Large intestine (tissue), 3 donors: ENCODE measurements at regions not wholly inside any gene's neighbourhood (a gene's known extent, or its start where the extent isn't known, plus 50 kb on each side); places are given as distances from the start of the nearest gene placed in this dataset.

Experiments
- DNase-seq, 2 donors: peaks; one replicate each; pipeline versions ENCODE4 v3.0.0 to v3.0.0-alpha.2; 2013
- H3K27ac ChIP-seq: one replicate; pipeline ENCODE4 v1.5.1; 2013; ENCODE audit warnings: low read length
- H3K27me3 ChIP-seq: 2 replicates; pipeline ENCODE4 v1.6.1; 2013; ENCODE audit warnings: low read length; ENCODE audit not compliant: control insufficient read depth, insufficient read depth
- H3K36me3 ChIP-seq: 2 replicates; pipeline ENCODE4 v1.6.1; 2013; ENCODE audit warnings: low read length; ENCODE audit not compliant: control insufficient read depth, insufficient read depth
- H3K4me1 ChIP-seq: one replicate; pipeline ENCODE4 v1.6.1; 2013; ENCODE audit warnings: low read length; ENCODE audit not compliant: control insufficient read depth, insufficient read depth
- H3K4me3 ChIP-seq: one replicate; pipeline ENCODE4 v1.5.1; 2013; ENCODE audit warnings: low read length
- H3K9me3 ChIP-seq: one replicate; pipeline ENCODE4 v1.6.1; 2013; ENCODE audit warnings: mild to moderate bottlenecking, low read depth, low read length, moderate library complexity; ENCODE audit not compliant: control insufficient read depth
- WGBS: methylation state at CpG from one replicate; pipeline ENCODE4 v1.1.5; 2013; ENCODE audit warnings: low lambda C conversion rate; ENCODE audit not compliant: insufficient coverage; 5-methylcytosine and 5-hydroxymethylcytosine counted together

GRCh38 chr14:73788317-73788598 is 63.4 kb upstream of the PTGR2 start:
- Histone ChIP-seq H3K27me3 (no peaks in the 10 kb centered on the region), H3K27ac (peak overlapping the region; percentile 97), H3K9me3 (no peaks in the 10 kb centered on the region), H3K36me3 (no peaks in the 10 kb centered on the region), H3K4me3 (no peak overlapping the region), H3K4me1 (peaks cover 59% of the 10 kb centered on the region)
- WGBS, result no CpG with 5 or more reads among the region's 4 CpGs
- DNase-seq, result no peak

- peak in 1 of 2 donors; percentile 67 for DNase-seq
- H3K9me3 ChIP-seq, result no peaks in the 10 kb centered on the region
- peaks cover 64% of the 10 kb centered on the region for H3K4me1 ChIP-seq
- peak overlapping the region; percentile 70 for H3K4me3 ChIP-seq
- WGBS, result 0% methylated on average over 4 of the region's 17 CpGs
- H3K27ac ChIP-seq, result peak overlapping the region; percentile 97
- no peaks in the 10 kb centered on the region for H3K36me3 ChIP-seq
- H3K27me3 ChIP-seq, result no peaks in the 10 kb centered on the region
Observed at GRCh38 chr14:73787486-73788316, 63.9 kb upstream of the PTGR2 start.

GRCh38 chr14:73786636-73787485 is 64.8 kb upstream of the PTGR2 start:
- H3K9me3 ChIP-seq, result no peaks in the 10 kb centered on the region
- H3K4me1 ChIP-seq, result peaks cover 67% of the 10 kb centered on the region
- no peaks in the 10 kb centered on the region for H3K27me3 ChIP-seq
- H3K36me3 ChIP-seq, result no peaks in the 10 kb centered on the region
- peak in 1 of 2 donors; percentile 80 for DNase-seq
- WGBS, result no CpG with 5 or more reads among the region's 105 CpGs
- H3K27ac ChIP-seq, result peak overlapping the region; percentile 97
- H3K4me3 ChIP-seq, result peak overlapping the region; percentile 70

GRCh38 chr14:73785834-73786635 is 65.6 kb upstream of the PTGR2 start:
- DNase-seq, result peak; percentile 75 to 88
- H3K4me3 ChIP-seq, result peak overlapping the region; percentile 70
- no peaks in the 10 kb centered on the region for H3K9me3 ChIP-seq
- no peaks in the 10 kb centered on the region for H3K36me3 ChIP-seq
- H3K4me1 ChIP-seq, result peaks cover 62% of the 10 kb centered on the region
- WGBS, result no CpG with 5 or more reads among the region's 35 CpGs
- H3K27me3 ChIP-seq, result no peaks in the 10 kb centered on the region
- H3K27ac ChIP-seq, result peak overlapping the region; percentile 96

GRCh38 chr14:73785336-73785833 is 66.2 kb upstream of the PTGR2 start:
- peak overlapping the region; percentile 70 for H3K4me3 ChIP-seq
- peak; percentile 60 to 80 for DNase-seq
- no peaks in the 10 kb centered on the region for H3K27me3 ChIP-seq
- peak overlapping the region; percentile 96 for H3K27ac ChIP-seq
- H3K9me3 ChIP-seq, result no peaks in the 10 kb centered on the region
- no peaks in the 10 kb centered on the region for H3K36me3 ChIP-seq
- H3K4me1 ChIP-seq, result peaks cover 56% of the 10 kb centered on the region
- no CpG with 5 or more reads among the region's 8 CpGs for WGBS

GRCh38 chr14:73784988-73785313 is 66.7 kb upstream of the PTGR2 start:
- peak overlapping the region; percentile 96 for H3K27ac ChIP-seq
- H3K4me1 ChIP-seq, result peaks cover 52% of the 10 kb centered on the region
- no peaks in the 10 kb centered on the region for H3K27me3 ChIP-seq
- no peaks in the 10 kb centered on the region for H3K9me3 ChIP-seq
- H3K4me3 ChIP-seq, result no peak overlapping the region
- 53% methylated on average over 2 of the region's 4 CpGs for WGBS
- no peak for DNase-seq
- H3K36me3 ChIP-seq, result no peaks in the 10 kb centered on the region

GRCh38 chr14:73784181-73784987 is 67.2 kb upstream of the PTGR2 start:
- Histone ChIP-seq H3K9me3 (no peaks in the 10 kb centered on the region), H3K36me3 (no peaks in the 10 kb centered on the region), H3K4me1 (peaks cover 46% of the 10 kb centered on the region), H3K27ac (peak overlapping the region; percentile 96), H3K27me3 (no peaks in the 10 kb centered on the region), H3K4me3 (no peak overlapping the region)
- no CpG with 5 or more reads among the region's 8 CpGs for WGBS
- DNase-seq, result peak in 1 of 2 donors; percentile 61

GRCh38 chr14:73783107-73783727 is 68.4 kb upstream of the PTGR2 start:
- Histone ChIP-seq H3K9me3 (no peaks in the 10 kb centered on the region), H3K27me3 (no peaks in the 10 kb centered on the region), H3K27ac (peak overlapping the region; percentile 49), H3K36me3 (no peaks in the 10 kb centered on the region), H3K4me3 (no peak overlapping the region), H3K4me1 (peaks cover 35% of the 10 kb centered on the region)
- WGBS, result 67% methylated on average over 1 of the region's 10 CpGs
- peak in 1 of 2 donors; percentile 57 for DNase-seq

GRCh38 chr14:73782623-73783022 is 68.4 kb upstream of the PNMA1 start:
- Histone ChIP-seq H3K27ac (no peak overlapping the region), H3K9me3 (no peaks in the 10 kb centered on the region), H3K27me3 (no peaks in the 10 kb centered on the region), H3K36me3 (no peaks in the 10 kb centered on the region), H3K4me1 (peaks cover 33% of the 10 kb centered on the region), H3K4me3 (no peak overlapping the region)
- DNase-seq, result no peak
- no CpG with 5 or more reads among the region's 2 CpGs for WGBS
